ENCODE measurements at regions not wholly inside any gene's neighbourhood (a gene's known extent, or its start where the extent isn't known, plus 50 kb on each side); places are given as distances from the start of the nearest gene placed in this dataset.
"Not testable (repeated sequence)": the region's sequence is repeated elsewhere in the genome, so short reads cannot be mapped to it uniquely, and the experiment has no call there.

- DNase-seq (ENCODE audit: low read depth in 2 of 2, low spot score in 1 of 2), result no peak
Observed at GRCh38 chr2:143934626-143935481, 585.1 kb downstream of the ZEB2 start.

DNA sequence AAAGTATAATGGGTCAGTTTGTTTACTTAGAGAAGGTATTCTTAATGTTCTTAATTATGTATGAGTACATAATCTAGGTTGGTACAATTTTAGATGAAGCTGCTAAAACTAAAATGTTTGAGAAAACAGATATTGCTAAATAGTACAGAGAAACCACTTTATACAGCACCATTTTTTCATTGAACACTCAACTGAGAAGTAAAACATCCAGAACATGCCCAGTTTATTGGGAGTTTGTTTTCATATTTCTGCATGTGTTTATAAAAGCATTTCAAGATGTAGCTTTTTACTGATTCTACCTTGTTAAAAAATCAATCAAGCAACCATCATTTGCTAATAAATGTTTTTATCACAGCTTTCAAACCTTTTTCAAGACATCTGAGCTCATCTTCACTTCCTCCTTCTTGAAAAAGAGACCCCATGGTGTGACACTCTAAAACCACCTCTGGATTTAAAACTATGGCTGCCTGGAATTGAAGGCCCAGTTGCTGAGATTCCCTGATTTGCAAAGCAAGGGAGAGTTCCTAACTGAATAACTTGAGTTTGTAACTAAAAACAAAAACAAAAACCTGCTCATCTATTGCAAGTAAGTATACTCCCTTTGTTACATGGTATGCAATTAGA is 585.9 kb downstream of the ZEB2 start:
- DNase-seq (ENCODE audit: low read depth in 2 of 2, low spot score in 1 of 2), result no peak

- DNase-seq (ENCODE audit: low read depth in 2 of 2, low spot score in 1 of 2), result no peak
Observed at GRCh38 chr2:143930891-143931290, 589.0 kb downstream of the ZEB2 start.

DNA sequence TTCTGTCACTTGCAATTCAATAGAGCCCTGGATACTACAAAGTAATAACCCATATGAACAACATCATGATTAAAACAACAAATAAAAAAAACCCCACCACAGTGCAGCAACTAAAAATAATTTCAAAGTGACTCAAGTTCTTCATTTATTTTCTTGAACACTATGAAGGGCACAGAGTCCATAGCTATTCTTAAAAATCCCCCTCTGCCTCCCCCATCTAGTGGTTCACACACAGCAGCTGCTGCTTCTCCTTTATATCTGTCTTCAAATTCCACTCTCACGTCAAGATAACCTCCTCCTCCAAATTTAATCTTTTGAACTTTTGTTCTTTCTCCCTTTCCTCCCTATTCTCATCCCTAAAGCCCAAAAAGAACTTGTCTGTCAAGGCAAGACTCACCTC is 591.3 kb downstream of the ZEB2 start:
- DNase-seq (ENCODE audit: low read depth in 2 of 2, low spot score in 1 of 2), result no peak

DNA sequence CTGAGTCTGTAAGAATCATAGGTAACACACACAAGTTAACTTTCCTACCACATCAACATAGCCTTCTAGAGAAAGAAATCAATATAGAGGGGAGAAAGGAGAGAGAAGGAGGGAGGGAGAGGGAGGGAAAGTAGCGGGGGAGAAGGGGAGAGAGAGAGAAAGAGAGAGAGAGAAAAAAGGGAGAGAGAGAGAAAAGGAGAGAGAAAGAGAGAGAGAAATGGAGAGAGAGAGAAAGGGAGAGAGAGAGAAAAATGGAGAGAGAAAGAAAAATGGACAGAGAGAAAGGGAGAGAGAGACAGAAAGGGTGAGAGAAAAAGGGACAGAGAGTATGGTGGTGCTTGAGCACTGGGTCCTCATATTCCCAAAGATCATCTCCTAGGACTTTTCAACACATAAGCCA is 591.7 kb downstream of the ZEB2 start:
- DNase-seq (ENCODE audit: low read depth in 2 of 2, low spot score in 1 of 2), result no peak

DNA sequence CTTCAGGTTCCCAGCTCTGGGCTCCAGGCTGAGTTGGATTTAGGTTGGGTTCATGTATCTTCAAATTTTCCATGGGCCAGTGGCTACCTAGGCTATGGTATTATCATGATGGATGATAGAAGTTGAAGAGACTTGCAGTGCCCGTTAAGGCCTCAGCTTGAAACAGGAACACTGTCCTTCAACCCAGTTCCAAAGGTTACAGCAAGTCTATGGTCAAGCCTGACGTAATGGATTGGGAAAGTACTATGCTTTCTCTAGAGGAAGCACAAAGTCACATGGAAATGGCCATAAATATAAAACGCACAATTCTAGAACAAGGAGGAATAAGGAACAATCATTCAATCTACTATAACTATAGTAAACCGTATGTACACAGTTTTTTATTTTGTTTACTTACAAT is 593.2 kb downstream of the ZEB2 start:
- no peak for DNase-seq (ENCODE audit: low read depth in 2 of 2, low spot score in 1 of 2)

- DNase-seq (ENCODE audit: low read depth in 2 of 2, low spot score in 1 of 2), result not testable (repeated sequence)
Observed at GRCh38 chr2:143922261-143922830, 597.6 kb downstream of the ZEB2 start.

DNA sequence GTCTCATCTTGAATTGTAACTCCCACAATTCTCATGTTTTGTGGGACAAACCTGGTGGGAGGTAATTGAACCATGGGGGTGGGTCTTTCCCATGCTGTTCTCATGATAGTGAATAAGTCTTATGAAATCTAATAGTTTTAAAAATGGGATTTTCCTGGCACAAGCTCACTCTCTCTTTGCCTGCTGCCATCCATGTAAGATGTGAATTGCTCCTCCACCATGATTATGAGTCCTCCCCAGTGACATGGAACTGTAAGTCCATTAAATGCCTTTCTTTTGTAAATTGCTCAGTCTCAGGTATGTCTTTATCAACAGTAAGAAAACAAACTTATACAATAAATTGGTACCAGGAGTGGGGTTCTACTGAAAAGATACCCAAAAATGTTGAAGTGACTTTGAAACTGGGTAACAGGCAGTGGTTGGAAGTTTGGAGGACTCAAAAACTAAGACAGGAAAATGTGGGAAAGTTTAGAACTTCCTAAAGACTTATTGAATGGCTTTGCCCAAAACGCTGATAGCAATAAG is 601.4 kb downstream of the ZEB2 start:
- DNase-seq (ENCODE audit: low read depth in 2 of 2, low spot score in 1 of 2), result no peak

- no peak for DNase-seq (ENCODE audit: low read depth in 2 of 2, low spot score in 1 of 2)
Observed at GRCh38 chr2:143916781-143917180, 603.1 kb downstream of the ZEB2 start.

DNA sequence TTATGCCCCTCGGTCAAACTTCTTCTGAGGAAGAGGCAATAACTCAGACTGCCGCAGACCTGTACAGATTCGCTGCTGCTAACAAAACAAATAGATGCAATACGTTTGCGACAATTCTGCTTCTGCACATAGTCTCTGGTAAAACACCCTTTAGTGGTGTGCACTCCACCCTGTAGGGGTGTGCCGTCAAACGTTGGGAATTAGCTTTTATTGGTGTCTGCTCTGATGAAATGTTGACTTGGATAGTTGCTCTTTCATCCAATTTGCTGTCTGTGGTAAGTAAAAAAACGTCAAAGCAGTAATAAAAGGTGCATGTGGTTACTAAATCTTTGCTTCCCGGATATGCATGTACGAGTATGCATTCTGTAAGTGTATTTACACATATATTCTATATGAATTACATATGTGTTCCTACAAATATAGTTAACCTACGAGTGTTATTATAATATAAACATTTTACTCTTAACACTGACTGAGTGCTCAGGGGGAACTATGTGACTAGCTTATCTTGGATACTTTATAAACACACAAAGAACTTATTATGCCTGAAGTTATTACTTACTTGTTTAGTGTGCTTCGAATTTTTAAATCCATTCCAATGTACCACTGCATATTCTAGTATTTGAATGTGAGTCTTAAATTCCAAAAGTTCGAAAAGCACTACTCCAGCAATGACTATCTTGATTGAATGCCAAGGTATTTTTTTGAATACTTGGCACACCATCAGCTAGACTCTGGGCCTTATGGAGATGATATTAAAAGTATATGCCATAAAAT is 610.2 kb downstream of the ZEB2 start:
- DNase-seq (ENCODE audit: low read depth in 2 of 2, low spot score in 1 of 2), result no peak

GRCh38 chr2:143908843-143909242 is 611.1 kb downstream of the ZEB2 start:
- DNase-seq (ENCODE audit: low read depth in 2 of 2, low spot score in 1 of 2), result no peak

GRCh38 chr2:143907801-143908200 is 612.1 kb downstream of the ZEB2 start:
- no peak for DNase-seq (ENCODE audit: low read depth in 2 of 2, low spot score in 1 of 2)

GRCh38 chr2:143906850-143907249 is 613.1 kb downstream of the ZEB2 start:
- no peak for DNase-seq (ENCODE audit: low read depth in 2 of 2, low spot score in 1 of 2)

DNA sequence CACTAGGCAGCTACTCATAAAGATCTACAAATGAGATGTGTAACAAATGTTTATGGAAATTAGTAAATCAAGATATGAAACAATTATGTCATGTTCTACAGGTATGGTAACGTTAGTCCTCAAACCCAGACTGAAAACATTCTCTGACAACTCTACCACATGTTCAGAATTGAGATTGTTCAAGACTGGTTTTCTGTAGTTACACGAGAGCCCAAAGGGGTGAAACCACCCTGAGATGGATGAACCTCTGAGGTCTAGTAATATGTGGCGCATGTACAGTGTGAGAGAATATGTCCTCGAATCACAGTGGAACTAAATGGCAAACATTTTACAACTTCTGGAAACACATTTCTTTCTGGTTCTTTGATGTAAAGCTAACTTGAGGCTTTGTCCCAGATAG is 614.3 kb downstream of the ZEB2 start:
- no peak for DNase-seq (ENCODE audit: low read depth in 2 of 2, low spot score in 1 of 2)

DNA sequence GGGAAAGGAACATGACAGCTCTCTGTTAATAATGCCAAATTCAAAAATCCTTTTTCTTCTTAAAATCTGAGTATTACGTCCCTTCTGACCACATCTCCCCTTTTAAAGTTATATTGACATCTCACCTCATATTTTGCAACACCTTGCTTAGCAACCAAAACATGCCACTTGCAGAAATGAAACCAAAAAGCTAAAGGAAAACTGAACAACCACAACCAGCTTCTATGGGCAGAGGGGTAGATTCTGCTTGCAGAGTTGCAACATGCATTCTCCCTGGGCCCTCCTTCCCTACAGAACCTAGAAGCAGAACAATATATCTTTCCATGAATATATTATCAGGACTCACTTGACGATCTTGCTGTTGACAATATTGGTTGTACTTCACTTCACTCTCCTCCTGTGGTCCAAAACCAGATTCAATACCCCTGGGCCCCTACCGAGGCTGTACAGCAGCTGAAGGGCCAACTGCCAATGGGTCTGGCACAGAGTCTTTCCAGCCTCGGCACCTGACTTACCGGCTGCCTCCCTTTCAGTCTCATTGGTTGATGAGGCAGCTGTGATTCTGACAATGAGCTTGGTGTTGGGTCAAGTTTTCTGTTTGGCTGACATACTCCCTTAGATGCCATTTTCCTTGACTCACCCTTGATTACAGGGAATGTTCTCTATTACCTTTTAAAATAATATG is 616.6 kb downstream of the ZEB2 start:
- DNase-seq (ENCODE audit: low read depth in 2 of 2, low spot score in 1 of 2), result no peak

GRCh38 chr2:143901185-143901842 is 618.6 kb downstream of the ZEB2 start:
- DNase-seq (ENCODE audit: low read depth in 2 of 2, low spot score in 1 of 2), result no peak

DNA sequence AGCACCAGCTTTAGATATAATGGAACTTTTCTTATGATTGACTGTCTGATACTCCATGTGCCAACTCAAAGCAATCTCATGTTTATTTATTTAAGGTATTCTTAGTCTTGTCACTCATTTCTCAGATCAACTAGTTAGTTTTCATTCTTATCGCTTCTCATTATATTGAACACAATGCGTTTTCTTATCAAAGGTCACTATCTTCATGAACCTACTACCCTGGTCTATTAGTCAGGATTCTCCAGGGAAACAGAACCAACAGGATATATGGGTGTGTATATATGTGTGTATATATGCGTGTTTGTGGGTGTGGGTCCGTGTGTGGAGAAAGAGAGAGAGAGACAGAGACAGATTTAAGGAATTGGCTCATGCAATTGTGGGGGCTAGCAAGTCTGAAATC is 619.9 kb downstream of the ZEB2 start:
- no peak for DNase-seq (ENCODE audit: low read depth in 2 of 2, low spot score in 1 of 2)

GRCh38 chr2:143893371-143893770 is 626.5 kb downstream of the ZEB2 start:
- no peak for DNase-seq (ENCODE audit: low read depth in 2 of 2, low spot score in 1 of 2)

- no peak for DNase-seq (ENCODE audit: low read depth in 2 of 2, low spot score in 1 of 2)
Observed at GRCh38 chr2:143891879-143892308, 628.0 kb downstream of the ZEB2 start.

GRCh38 chr2:143890798-143891197 is 629.1 kb downstream of the ZEB2 start:
- no peak for DNase-seq (ENCODE audit: low read depth in 2 of 2, low spot score in 1 of 2)

Data from stimulated activated CD8-positive, alpha-beta memory T cell treated with anti-CD3 and anti-CD28 coated beads, Interleukin-4, amount 100 ng/mL, for 1 hour (primary cell).